DND-41 (cell line): ENCODE measurements at regions not wholly inside any gene's neighbourhood (a gene's known extent, or its start where the extent isn't known, plus 50 kb on each side); places are given as distances from the start of the nearest gene placed in this dataset.

ENCODE experiments used
- ATAC-seq: fragments of 200-7000 bp; cut with Tn5 transposase; 3 replicates; pipeline ENCODE4 v1.9.1; 2021; ENCODE audit warnings: low read depth; ENCODE audit not compliant: insufficient read depth
- DNase-seq: peaks from one replicate; pipeline ENCODE4 v3.0.0-alpha.2; 2020
- H2AFZ ChIP-seq: 2 replicates; pipeline ENCODE4 v1.6.0; 2012; ENCODE audit warnings: low read depth, low read length
- H3K27ac ChIP-seq: 2 replicates; pipeline ENCODE4 v1.5.1; 2012; ENCODE audit warnings: low read length, inconsistent platforms
- H3K27me3 ChIP-seq: fragments of 200-600 bp; sonication (generic); 2 replicates; pipeline ENCODE4 v1.6.0; 2012; ENCODE audit warnings: low read length, mild to moderate bottlenecking, inconsistent platforms; ENCODE audit not compliant: insufficient read depth, poor library complexity
- H3K36me3 ChIP-seq: 2 replicates; pipeline ENCODE4 v1.5.1; 2012; ENCODE audit warnings: low read length, inconsistent platforms; ENCODE audit not compliant: insufficient read depth
- H3K4me1 ChIP-seq: 2 replicates; pipeline ENCODE4 v1.5.1; 2012; ENCODE audit warnings: mild to moderate bottlenecking, low read length; ENCODE audit not compliant: insufficient read depth
- H3K4me2 ChIP-seq: 2 replicates; pipeline ENCODE4 v1.6.0; 2012; ENCODE audit warnings: mild to moderate bottlenecking, moderate library complexity, low read length, inconsistent platforms; ENCODE audit not compliant: insufficient read depth
- H3K4me3 ChIP-seq, 2 experiments: fragments of 200-600 bp in 1 of 2; shearing (Covaris generic) in 1 of 2; 2 replicates each; pipeline ENCODE4 v1.5.1; 2012 to 2016; ENCODE audit warnings: inconsistent platforms in 2 of 2, low read length in 2 of 2, mild to moderate bottlenecking in 2 of 2, low read depth in 1 of 2, moderate library complexity in 1 of 2
- H3K79me2 ChIP-seq: 2 replicates; pipeline ENCODE4 v1.6.0; 2012; ENCODE audit warnings: low read length, inconsistent platforms; ENCODE audit not compliant: insufficient read depth
- H3K9ac ChIP-seq: 2 replicates; pipeline ENCODE4 v1.6.0; 2012; ENCODE audit warnings: low read depth, mild to moderate bottlenecking, inconsistent platforms, low read length, moderate library complexity
- H3K9me3 ChIP-seq: 2 replicates; pipeline ENCODE4 v1.5.1; 2012; ENCODE audit warnings: low read length, moderate library complexity, mild to moderate bottlenecking, inconsistent platforms; ENCODE audit not compliant: insufficient read depth, severe bottlenecking
- H4K20me1 ChIP-seq: 2 replicates; pipeline ENCODE4 v1.6.0; 2012; ENCODE audit warnings: low read length; ENCODE audit not compliant: insufficient read depth
- EZH2 ChIP-seq: IDR thresholded peaks from 3 replicates; pipeline ENCODE4 v1.6.1; 2012; ENCODE audit warnings: borderline replicate concordance, low read depth, mild to moderate bottlenecking, moderate library complexity, low read length, inconsistent platforms; ENCODE audit not compliant: severe bottlenecking
- TF ChIP-seq, protein P1 (sequence below): IDR thresholded peaks from 2 replicates; pipeline ENCODE4 v1.5.1; 2012; ENCODE audit warnings: borderline replicate concordance, low read length, moderate library complexity, mild to moderate bottlenecking; ENCODE audit not compliant: poor library complexity, severe bottlenecking; ENCODE audit errors: extremely low read depth

- Histone ChIP-seq H3K27me3 (no peaks in the 10 kb centered on the region), H3K4me2 (no peak overlapping the region), H3K4me3 (no peak overlapping the region), H3K4me1 (no peaks in the 10 kb centered on the region), H3K9ac (no peak overlapping the region), H3K36me3 (no peaks in the 10 kb centered on the region), H4K20me1 (no peaks in the 10 kb centered on the region), H3K9me3 (no peaks in the 10 kb centered on the region), H3K27ac (no peak overlapping the region), H2AFZ (no peak overlapping the region), H3K79me2 (no peaks in the 10 kb centered on the region)
- no peak for ATAC-seq
- DNase-seq = no peak
- TF ChIP-seq, protein P1, sequence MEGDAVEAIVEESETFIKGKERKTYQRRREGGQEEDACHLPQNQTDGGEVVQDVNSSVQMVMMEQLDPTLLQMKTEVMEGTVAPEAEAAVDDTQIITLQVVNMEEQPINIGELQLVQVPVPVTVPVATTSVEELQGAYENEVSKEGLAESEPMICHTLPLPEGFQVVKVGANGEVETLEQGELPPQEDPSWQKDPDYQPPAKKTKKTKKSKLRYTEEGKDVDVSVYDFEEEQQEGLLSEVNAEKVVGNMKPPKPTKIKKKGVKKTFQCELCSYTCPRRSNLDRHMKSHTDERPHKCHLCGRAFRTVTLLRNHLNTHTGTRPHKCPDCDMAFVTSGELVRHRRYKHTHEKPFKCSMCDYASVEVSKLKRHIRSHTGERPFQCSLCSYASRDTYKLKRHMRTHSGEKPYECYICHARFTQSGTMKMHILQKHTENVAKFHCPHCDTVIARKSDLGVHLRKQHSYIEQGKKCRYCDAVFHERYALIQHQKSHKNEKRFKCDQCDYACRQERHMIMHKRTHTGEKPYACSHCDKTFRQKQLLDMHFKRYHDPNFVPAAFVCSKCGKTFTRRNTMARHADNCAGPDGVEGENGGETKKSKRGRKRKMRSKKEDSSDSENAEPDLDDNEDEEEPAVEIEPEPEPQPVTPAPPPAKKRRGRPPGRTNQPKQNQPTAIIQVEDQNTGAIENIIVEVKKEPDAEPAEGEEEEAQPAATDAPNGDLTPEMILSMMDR = no peak
- TF ChIP-seq EZH2 = no peak
Observed at GRCh38 chr7:114007386-114007785, 88.6 kb upstream of the PPP1R3A start.

- no peak for TF ChIP-seq EZH2
- TF ChIP-seq, protein P1 = no peak
- DNase-seq (no peak), ATAC-seq (no peak)
- Histone ChIP-seq H3K36me3 (no peaks in the 10 kb centered on the region), H3K4me2 (no peak overlapping the region), H3K9me3 (no peaks in the 10 kb centered on the region), H3K9ac (no peak overlapping the region), H3K79me2 (no peaks in the 10 kb centered on the region), H4K20me1 (no peaks in the 10 kb centered on the region), H3K27me3 (no peaks in the 10 kb centered on the region), H3K4me1 (no peaks in the 10 kb centered on the region), H3K4me3 (no peak overlapping the region), H3K27ac (no peak overlapping the region), H2AFZ (no peak overlapping the region)
Observed at GRCh38 chr7:113998934-113999333, 80.1 kb upstream of the PPP1R3A start.

GRCh38 chr7:113996405-113996804 lies 77.6 kb upstream of the PPP1R3A start:
- no peaks in the 10 kb centered on the region for H3K4me1 ChIP-seq
- no peak overlapping the region for H3K4me2 ChIP-seq
- H2AFZ ChIP-seq = no peak overlapping the region
- no peaks in the 10 kb centered on the region for H3K9me3 ChIP-seq
- no peak overlapping the region for H3K4me3 ChIP-seq
- no peak overlapping the region for H3K27ac ChIP-seq
- DNase-seq = no peak
- no peaks in the 10 kb centered on the region for H3K36me3 ChIP-seq
- no peak for ATAC-seq
- H4K20me1 ChIP-seq = no peaks in the 10 kb centered on the region
- no peaks in the 10 kb centered on the region for H3K27me3 ChIP-seq
- no peak overlapping the region for H3K9ac ChIP-seq
- no peak for TF ChIP-seq EZH2
- TF ChIP-seq, protein P1 = no peak
- no peaks in the 10 kb centered on the region for H3K79me2 ChIP-seq

DNA sequence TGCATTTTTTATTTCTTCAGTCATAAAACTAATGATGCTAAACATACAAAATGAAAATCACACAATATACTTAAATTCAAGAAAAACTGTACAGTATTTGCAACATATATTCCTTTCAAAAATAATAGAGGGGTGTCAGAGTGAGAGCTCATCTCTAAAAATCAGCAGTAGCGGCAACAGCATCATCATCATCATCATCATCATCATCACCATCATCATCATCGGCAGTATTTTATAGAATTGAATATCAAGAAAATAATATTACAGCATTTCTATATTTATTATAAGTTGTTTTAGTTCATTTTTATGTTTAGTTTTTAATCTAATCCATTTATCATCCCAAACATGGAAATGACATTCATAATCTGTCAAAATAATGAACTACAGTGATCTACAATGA lies 67.4 kb upstream of the PPP1R3A start:
- no peak for DNase-seq
- no peak overlapping the region for H2AFZ ChIP-seq
- TF ChIP-seq EZH2 = no peak
- TF ChIP-seq, protein P1 = no peak
- no peaks in the 10 kb centered on the region for H3K79me2 ChIP-seq
- H3K9me3 ChIP-seq = no peaks in the 10 kb centered on the region
- H3K4me1 ChIP-seq = no peaks in the 10 kb centered on the region
- no peaks in the 10 kb centered on the region for H4K20me1 ChIP-seq
- no peak overlapping the region for H3K9ac ChIP-seq
- ATAC-seq = no peak
- no peaks in the 10 kb centered on the region for H3K36me3 ChIP-seq
- no peak overlapping the region for H3K27ac ChIP-seq
- H3K27me3 ChIP-seq = peaks cover 2% of the 10 kb centered on the region
- H3K4me3 ChIP-seq = no peak overlapping the region
- H3K4me2 ChIP-seq = no peak overlapping the region
